ENCODE measurements at regions not wholly inside any gene's neighbourhood (a gene's known extent, or its start where the extent isn't known, plus 50 kb on each side); places are given as distances from the start of the nearest gene placed in this dataset.

DNA sequence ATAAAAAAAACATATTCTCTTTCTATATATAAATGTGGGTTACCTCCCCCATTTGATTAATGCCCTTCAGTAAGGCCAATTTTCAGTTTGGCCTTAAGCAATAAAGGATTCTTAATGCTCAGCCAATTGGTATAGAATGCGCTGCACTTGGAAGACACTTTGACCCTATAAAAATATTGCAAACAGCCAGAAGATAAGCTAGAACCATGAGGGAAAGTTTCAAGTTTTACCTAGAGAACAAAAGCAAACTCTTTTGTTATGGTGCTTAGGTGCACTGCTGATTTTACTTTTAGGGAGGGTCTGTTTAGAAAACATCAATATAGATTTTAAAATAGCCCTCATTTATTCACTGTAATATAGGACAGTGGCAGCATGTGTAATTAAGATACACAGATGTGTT lies 251.6 kb upstream of the SLC16A7 start:
- TF ChIP-seq, protein P1, sequence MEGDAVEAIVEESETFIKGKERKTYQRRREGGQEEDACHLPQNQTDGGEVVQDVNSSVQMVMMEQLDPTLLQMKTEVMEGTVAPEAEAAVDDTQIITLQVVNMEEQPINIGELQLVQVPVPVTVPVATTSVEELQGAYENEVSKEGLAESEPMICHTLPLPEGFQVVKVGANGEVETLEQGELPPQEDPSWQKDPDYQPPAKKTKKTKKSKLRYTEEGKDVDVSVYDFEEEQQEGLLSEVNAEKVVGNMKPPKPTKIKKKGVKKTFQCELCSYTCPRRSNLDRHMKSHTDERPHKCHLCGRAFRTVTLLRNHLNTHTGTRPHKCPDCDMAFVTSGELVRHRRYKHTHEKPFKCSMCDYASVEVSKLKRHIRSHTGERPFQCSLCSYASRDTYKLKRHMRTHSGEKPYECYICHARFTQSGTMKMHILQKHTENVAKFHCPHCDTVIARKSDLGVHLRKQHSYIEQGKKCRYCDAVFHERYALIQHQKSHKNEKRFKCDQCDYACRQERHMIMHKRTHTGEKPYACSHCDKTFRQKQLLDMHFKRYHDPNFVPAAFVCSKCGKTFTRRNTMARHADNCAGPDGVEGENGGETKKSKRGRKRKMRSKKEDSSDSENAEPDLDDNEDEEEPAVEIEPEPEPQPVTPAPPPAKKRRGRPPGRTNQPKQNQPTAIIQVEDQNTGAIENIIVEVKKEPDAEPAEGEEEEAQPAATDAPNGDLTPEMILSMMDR (IDR thresholded peaks at IDR 0.05; ENCODE audit: low read length): no peak
- TF ChIP-seq EZH2 (optimal IDR thresholded peaks at IDR 0.05; ENCODE audit: low read depth, low read length): no peak

All from MM.1S (cell line).